Activated CD8-positive, alpha-beta T cell treated with anti-CD3 and anti-CD28 coated beads, Interleukin-2, amount 10 ng/mL, durations not matched to agents 7 days and 5 days (primary cell): ENCODE measurements at regions not wholly inside any gene's neighbourhood (a gene's known extent, or its start where the extent isn't known, plus 50 kb on each side); places are given as distances from the start of the nearest gene placed in this dataset.

ENCODE experiments used
- ATAC-seq: fragments of 150-1000 bp; cut with Tn5 transposase; one replicate; pipeline ENCODE4 v1.10.0; 2021; ENCODE audit warnings: moderate library complexity
- CTCF ChIA-PET: fragments of 350-600 bp; sonication (Branson Sonifier 250); formaldehyde crosslinking; loops from one replicate; lab custom pipeline; 2021; ENCODE audit warnings: antibody characterized with exemption; lab: Charles Lee
- POLR2A ChIA-PET: fragments of 350-600 bp; sonication (Branson Sonifier 250); formaldehyde crosslinking; loops from one replicate; lab custom pipeline; 2021; ENCODE audit warnings: antibody characterized with exemption; lab: Charles Lee
- DNase-seq: peaks from one replicate; pipeline ENCODE4 v3.0.0-alpha.2; 2020
- H3K27ac Mint-ChIP-seq: one replicate; pipeline ENCODE4 v1.8.0; 2021; ENCODE audit warnings: mild to moderate bottlenecking, mixed read lengths
- H3K27me3 Mint-ChIP-seq: one replicate; pipeline ENCODE4 v1.8.0; 2021; ENCODE audit warnings: low read depth, mixed read lengths
- H3K36me3 Mint-ChIP-seq: one replicate; pipeline ENCODE4 v1.8.0; 2021; ENCODE audit warnings: low read depth, mixed read lengths
- H3K4me1 Mint-ChIP-seq: one replicate; pipeline ENCODE4 v1.8.0; 2021; ENCODE audit warnings: low read depth, mixed read lengths
- H3K4me3 Mint-ChIP-seq: one replicate; pipeline ENCODE4 v1.8.0; 2021; ENCODE audit warnings: mild to moderate bottlenecking, mixed read lengths
- H3K9me3 Mint-ChIP-seq: one replicate; pipeline ENCODE4 v1.8.0; 2022; ENCODE audit warnings: mixed read lengths; ENCODE audit not compliant: insufficient read depth

DNA sequence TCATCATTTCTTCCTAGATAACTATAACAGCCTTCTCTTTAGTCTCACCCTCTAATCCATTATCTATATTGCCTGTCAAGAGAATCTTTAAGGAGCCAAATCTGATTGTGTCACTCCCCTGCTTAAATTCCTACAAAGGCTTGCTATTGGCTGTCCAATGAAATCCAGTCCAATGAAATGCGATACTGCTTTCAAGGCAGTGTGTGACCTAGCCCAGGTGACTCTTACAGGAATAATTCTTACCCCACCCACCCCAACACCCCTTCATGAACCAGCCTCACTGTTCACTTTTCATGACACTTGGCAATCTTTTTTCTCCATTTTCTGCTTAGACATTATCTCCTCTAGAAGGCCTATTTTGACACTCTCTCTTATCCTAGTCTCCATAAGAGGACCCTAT, 163.3 kb upstream of the MARCKS start:
- POLR2A ChIA-PET: no interaction called here
- no peak for DNase-seq

DNA sequence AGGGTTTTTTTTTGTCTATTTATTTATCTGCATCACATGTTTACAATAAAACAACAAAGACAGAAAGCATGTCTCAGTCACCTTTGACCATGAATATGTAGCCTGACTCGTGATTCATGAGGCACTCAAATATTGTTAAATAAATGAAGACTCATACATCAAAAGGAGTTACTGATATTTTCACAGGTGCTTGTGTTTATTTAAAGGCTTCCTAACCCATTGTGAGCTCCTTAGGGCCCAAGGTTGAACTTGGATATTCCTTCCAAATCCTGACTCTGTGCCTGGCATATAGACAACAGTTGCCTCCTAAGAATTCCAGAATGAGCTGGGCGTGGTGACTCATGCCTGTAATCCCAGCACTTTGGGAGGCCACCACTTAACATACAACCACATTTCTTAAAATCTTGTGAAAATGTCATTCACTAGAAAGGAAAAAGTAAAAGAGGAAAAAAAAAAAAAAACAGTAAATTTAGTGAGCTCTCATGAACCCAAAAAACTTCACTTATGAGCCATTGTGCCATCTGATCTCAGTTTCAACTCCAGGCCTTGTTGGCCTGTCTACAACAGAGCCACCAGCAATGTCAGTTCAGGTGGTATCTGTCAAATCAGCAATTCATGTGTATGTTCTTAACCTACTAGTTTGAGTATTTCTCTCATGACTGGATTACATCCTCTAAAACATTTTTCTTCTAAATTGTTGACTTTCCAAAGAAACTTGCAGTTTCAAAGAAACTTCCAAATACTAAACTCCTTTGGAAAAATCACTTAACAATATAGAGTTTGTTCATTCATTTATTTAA, 162.7 kb upstream of the MARCKS start:
- Mint-ChIP-seq H3K27me3 (no peaks in the 10 kb centered on the region), H3K27ac (no peak overlapping the region), H3K4me1 (no peaks in the 10 kb centered on the region), H3K4me3 (no peak overlapping the region), H3K9me3 (no peaks in the 10 kb centered on the region), H3K36me3 (no peaks in the 10 kb centered on the region)
- POLR2A ChIA-PET: no interaction called here
- CTCF ChIA-PET: no interaction called here
- DNase-seq (no peak), ATAC-seq (no peak)

More for the DNA sequence above, 163.3 kb upstream of the MARCKS start:
- H3K36me3 Mint-ChIP-seq: no peaks in the 10 kb centered on the region
- no peaks in the 10 kb centered on the region for H3K27me3 Mint-ChIP-seq
- no peaks in the 10 kb centered on the region for H3K4me1 Mint-ChIP-seq
- no peaks in the 10 kb centered on the region for H3K9me3 Mint-ChIP-seq
- H3K27ac Mint-ChIP-seq: no peak overlapping the region
- ATAC-seq: no peak
- CTCF ChIA-PET: no interaction called here
- H3K4me3 Mint-ChIP-seq: no peak overlapping the region

DNA sequence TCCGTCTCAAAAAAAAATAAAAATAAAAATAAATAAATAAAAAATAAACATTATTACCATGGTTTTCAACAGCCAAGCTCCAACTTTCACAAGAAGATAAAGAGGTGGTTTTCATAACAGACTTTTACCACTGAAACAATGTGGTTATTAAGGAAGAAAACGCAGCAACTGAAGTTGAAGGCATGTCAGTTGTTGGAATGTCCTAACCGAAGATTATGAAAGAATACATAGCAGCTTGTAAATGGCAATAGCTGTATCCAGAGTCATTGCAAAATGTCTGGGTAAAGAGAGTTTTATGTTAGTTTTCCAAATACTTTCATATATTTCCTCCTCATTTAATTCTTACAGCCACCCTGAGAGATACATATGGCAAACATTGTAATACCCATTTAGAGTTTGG, 161.6 kb upstream of the MARCKS start:
- no peaks in the 10 kb centered on the region for H3K4me1 Mint-ChIP-seq
- H3K27ac Mint-ChIP-seq: no peak overlapping the region
- H3K9me3 Mint-ChIP-seq: no peaks in the 10 kb centered on the region
- CTCF ChIA-PET: no interaction called here
- POLR2A ChIA-PET: no interaction called here
- no peak for DNase-seq
- no peaks in the 10 kb centered on the region for H3K27me3 Mint-ChIP-seq
- ATAC-seq: no peak
- H3K4me3 Mint-ChIP-seq: no peak overlapping the region
- H3K36me3 Mint-ChIP-seq: no peaks in the 10 kb centered on the region

DNA sequence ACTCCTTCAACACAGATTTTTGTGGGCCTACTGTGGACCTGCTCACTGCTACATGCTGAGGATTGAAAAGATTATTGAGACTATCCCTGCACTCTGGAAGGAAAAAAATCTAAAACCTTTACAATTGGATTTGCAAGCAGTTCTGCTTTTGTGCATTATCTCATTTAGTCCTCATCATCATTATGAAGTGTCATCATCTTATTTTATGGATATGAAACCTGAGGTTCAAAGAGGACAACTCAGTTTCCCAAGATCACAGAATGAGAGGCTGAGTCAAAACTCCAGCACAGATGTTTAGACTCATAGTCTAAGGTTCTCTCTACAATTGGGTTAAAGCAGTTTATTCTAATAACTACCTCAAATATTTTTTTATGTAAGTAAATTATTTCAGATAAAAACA, 160.2 kb upstream of the MARCKS start:
- H3K36me3 Mint-ChIP-seq: no peaks in the 10 kb centered on the region
- ChIA-PET POLR2A (no interaction called here), CTCF (no interaction called here)
- ATAC-seq (no peak), DNase-seq (no peak)
- H3K4me3 Mint-ChIP-seq: no peak overlapping the region
- no peaks in the 10 kb centered on the region for H3K4me1 Mint-ChIP-seq
- no peaks in the 10 kb centered on the region for H3K9me3 Mint-ChIP-seq
- H3K27ac Mint-ChIP-seq: no peak overlapping the region
- no peaks in the 10 kb centered on the region for H3K27me3 Mint-ChIP-seq

DNA sequence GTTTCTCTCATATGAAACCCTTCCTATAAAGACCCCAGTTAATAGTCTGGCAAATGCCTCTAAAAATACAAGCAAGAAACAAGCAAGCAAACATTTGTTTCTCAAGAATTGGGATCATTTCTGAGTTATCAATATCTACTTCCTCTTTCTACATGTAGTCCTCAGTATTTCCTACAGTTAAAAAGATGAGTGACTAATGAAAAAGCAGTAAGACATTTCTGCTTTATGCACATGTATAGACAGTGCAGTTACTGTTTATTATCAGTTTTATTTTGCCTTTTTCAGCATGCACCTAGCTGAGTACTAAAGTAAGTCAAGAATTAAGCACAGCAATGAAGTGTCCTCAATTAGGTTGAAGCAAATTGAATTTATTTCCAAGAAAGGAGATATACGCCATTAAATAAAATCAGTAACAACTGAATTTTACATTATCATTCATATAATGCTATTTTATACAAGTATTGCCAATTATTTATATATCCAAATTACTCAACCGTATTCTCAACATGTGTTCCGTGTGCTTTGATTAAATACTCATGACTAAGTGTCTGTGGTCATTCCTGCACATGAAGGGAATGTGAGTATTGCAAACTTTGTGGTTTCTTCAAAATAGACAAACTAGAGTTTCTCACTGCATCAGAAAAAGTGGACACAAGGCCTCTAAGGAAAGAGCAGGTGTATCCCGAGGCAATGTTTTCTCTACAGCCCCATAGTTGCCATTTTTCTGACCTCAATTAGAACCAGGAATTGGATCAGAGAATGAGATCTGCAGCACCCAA, 159.3 kb upstream of the MARCKS start:
- Mint-ChIP-seq H3K9me3 (no peaks in the 10 kb centered on the region), H3K27ac (no peak overlapping the region), H3K27me3 (no peaks in the 10 kb centered on the region), H3K4me1 (no peaks in the 10 kb centered on the region), H3K4me3 (no peak overlapping the region), H3K36me3 (no peaks in the 10 kb centered on the region)
- ATAC-seq (no peak), DNase-seq (no peak)
- ChIA-PET POLR2A (no interaction called here), CTCF (no interaction called here)

DNA sequence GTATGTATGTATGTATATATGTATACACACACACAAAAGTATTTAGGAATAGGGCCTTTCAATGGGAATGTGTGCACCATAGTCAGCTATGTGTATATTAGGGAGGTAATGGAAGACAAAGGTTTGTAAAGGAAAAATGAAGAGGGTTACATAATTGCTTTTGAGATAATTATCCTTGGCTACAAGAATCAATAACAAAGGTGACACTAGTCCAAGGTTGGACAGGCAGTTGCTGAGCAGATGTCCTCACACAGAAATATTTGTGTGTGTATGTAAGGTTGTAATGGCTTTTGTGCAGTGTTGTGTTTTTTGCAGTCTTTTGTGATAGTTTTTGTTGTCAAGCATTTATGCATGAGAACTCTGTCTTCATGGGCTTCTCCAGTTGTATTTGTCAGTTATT, 157.9 kb upstream of the MARCKS start:
- no peaks in the 10 kb centered on the region for H3K27me3 Mint-ChIP-seq
- H3K36me3 Mint-ChIP-seq: no peaks in the 10 kb centered on the region
- CTCF ChIA-PET: no interaction called here
- no peak overlapping the region for H3K4me3 Mint-ChIP-seq
- POLR2A ChIA-PET: no interaction called here
- H3K27ac Mint-ChIP-seq: no peak overlapping the region
- H3K9me3 Mint-ChIP-seq: no peaks in the 10 kb centered on the region
- DNase-seq (no peak), ATAC-seq (no peak)
- no peaks in the 10 kb centered on the region for H3K4me1 Mint-ChIP-seq

DNA sequence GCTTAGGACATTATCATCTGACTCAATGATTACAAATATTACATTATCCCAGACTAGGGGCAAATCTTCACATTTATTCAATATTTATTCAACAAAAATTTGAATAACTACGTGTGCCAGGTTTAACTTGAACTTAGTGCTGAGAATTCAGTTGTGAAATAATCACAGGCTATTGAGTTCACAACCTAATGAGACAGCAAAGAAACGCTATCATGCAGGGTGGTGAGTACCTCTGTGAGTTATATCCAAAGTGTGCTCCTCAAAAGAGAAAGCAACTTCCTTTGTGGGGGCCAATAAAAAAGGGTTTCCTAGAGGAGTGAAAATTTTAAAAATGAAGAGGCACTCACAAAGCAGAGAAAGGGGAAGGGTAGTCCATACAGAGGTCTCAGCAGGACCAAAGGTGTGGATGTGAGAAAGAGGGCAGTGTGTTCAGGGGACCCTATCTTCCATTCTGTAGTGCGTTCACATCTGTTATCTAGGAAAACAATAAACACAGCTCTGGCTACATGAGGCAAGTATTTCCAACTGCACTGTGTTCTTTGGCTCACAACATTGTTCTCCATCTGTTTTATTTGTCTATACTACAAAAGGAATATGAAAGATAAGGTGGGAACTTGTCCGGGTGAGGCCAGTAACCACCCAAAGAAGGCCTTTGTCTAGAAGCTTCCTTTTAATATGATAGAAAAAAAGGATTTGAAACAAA, 155.4 kb upstream of the MARCKS start:
- ChIA-PET CTCF (no interaction called here), POLR2A (no interaction called here)
- Mint-ChIP-seq H3K27me3 (no peaks in the 10 kb centered on the region), H3K4me3 (no peak overlapping the region), H3K27ac (no peak overlapping the region), H3K4me1 (no peaks in the 10 kb centered on the region), H3K9me3 (no peaks in the 10 kb centered on the region), H3K36me3 (no peaks in the 10 kb centered on the region)
- DNase-seq (no peak), ATAC-seq (no peak)

DNA sequence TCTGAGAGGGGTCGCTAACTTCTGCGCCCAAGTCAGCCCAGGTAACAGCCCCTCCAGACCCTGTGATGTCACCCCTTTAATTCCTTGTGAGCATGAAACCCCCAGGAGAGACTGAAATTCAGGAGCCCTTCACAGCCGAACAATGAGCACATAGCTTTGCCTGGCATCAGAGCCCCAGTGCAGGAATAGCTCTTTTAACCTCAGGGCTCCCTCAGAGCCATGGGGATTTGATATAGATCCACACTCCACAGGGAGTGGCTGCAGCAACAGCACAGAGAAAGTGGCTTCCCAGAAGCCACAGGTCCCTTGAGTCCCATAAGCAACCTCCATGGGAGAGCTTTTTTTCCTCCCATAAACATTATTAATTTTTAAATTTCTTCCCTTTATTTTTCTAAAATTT, 150.0 kb upstream of the MARCKS start:
- ATAC-seq (no peak), DNase-seq (no peak)
- Mint-ChIP-seq H3K36me3 (no peaks in the 10 kb centered on the region), H3K4me1 (no peaks in the 10 kb centered on the region), H3K9me3 (no peaks in the 10 kb centered on the region), H3K27ac (no peak overlapping the region), H3K4me3 (no peak overlapping the region), H3K27me3 (no peaks in the 10 kb centered on the region)
- ChIA-PET POLR2A (no interaction called here), CTCF (no interaction called here)

DNA sequence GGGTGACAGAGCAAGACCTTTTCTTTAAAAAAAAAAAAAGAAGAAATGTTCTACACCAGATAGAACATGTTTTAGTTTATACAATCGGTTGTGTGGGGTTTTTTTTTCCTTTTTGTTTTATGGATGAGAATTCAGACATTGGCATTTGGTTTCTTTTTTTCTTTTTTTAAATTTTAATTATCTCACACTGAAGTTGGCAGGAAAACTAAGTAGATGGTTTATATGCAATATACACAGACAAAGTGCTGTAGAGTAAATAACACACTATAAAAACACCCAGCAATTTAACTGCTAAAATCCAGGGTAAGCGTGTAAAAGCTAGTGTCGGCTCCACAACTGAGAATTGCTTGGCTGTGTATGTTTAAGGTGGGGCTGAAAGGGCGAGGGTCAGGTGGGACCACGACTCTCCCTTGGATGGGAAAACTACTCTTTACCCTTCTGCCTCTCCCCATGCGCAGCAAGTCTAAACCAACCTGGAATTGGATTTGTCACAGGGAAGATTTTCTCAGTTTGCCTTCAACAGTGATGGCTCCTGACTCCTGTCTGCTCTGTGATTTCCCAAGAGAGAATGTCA, 147.1 kb upstream of the MARCKS start:
- ATAC-seq (no peak), DNase-seq (no peak)
- no peaks in the 10 kb centered on the region for H3K9me3 Mint-ChIP-seq
- H3K27me3 Mint-ChIP-seq: no peaks in the 10 kb centered on the region
- no peak overlapping the region for H3K4me3 Mint-ChIP-seq
- ChIA-PET POLR2A (no interaction called here), CTCF (no interaction called here)
- no peaks in the 10 kb centered on the region for H3K36me3 Mint-ChIP-seq
- H3K4me1 Mint-ChIP-seq: no peaks in the 10 kb centered on the region
- no peak overlapping the region for H3K27ac Mint-ChIP-seq

DNA sequence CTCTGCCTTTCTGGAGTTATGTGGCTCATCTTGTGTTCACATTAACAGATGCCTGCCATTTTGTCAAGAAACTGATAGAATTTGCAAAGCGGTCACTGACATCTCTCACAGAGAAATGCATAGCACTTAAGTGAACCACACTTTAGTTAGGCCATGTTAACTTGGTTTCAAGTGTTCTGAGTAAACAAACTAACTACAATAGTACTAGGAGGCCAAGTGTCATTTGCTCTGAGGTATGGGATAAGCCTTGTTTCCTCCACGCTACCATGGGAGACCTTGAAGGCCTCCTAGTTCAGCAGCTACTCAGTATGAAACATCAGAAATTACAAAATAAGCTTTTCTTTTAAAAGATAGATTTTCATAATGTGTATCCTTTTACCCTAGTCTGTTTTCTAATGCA, 143.5 kb upstream of the MARCKS start:
- CTCF ChIA-PET: no interaction called here
- H3K27me3 Mint-ChIP-seq: no peaks in the 10 kb centered on the region
- POLR2A ChIA-PET: no interaction called here

DNA sequence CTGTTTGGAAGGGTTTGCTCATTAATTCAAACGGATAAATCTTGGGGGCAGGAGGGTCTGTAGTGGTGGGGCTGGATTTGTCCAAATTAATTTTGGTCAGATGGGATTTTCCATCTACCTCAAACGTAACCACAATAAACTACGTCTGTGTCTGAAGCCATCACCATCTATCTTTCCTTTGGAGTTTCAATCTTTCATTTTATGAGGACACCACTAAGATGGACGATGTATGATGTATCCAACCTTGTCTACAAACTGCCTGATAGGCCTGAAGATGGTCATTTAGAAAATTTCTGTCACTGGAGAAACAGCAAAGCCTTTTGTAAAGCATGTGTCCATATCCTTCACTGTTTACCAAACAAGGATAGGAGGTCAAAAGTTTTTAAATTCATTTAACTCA, 138.6 kb upstream of the MARCKS start:
- H3K4me1 Mint-ChIP-seq: no peaks in the 10 kb centered on the region
- POLR2A ChIA-PET: no interaction called here
- no peaks in the 10 kb centered on the region for H3K36me3 Mint-ChIP-seq
- H3K4me3 Mint-ChIP-seq: no peak overlapping the region
- no peak overlapping the region for H3K27ac Mint-ChIP-seq
- CTCF ChIA-PET: no interaction called here
- no peaks in the 10 kb centered on the region for H3K27me3 Mint-ChIP-seq
- H3K9me3 Mint-ChIP-seq: no peaks in the 10 kb centered on the region
- DNase-seq: no peak
- ATAC-seq: no peak

More for the DNA sequence above, 143.5 kb upstream of the MARCKS start:
- Mint-ChIP-seq H3K4me3 (no peak overlapping the region), H3K27ac (no peak overlapping the region), H3K4me1 (no peaks in the 10 kb centered on the region), H3K36me3 (no peaks in the 10 kb centered on the region), H3K9me3 (no peaks in the 10 kb centered on the region)
- DNase-seq: no peak
- no peak for ATAC-seq

DNA sequence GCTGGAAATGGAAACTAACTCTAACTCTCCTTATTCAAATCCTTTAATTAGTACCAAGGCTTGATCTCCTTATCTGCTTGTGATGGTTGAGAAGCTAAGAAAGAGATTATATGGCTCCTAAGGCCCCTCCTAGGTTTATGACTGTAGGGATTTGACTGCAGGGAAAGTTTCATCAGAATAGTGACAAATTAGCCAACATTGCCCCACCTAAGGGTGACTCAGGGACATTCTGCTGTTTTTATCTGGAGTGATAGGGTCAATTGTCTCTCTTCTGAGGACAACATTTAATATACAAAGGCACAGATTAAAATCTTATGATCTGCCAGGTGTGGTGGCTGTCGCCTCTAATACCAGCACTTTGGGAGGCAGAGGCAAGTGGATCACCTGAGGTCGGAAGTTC, 138.1 kb upstream of the MARCKS start:
- H3K27me3 Mint-ChIP-seq: no peaks in the 10 kb centered on the region
- H3K27ac Mint-ChIP-seq: no peak overlapping the region
- no peak overlapping the region for H3K4me3 Mint-ChIP-seq
- ATAC-seq (no peak), DNase-seq (no peak)
- CTCF ChIA-PET: no interaction called here
- no peaks in the 10 kb centered on the region for H3K9me3 Mint-ChIP-seq
- no peaks in the 10 kb centered on the region for H3K4me1 Mint-ChIP-seq
- H3K36me3 Mint-ChIP-seq: no peaks in the 10 kb centered on the region
- POLR2A ChIA-PET: no interaction called here
